ENCODE measurements at regions not wholly inside any gene's neighbourhood (a gene's known extent, or its start where the extent isn't known, plus 50 kb on each side); places are given as distances from the start of the nearest gene placed in this dataset.

- TF ChIP-seq ZFP30 (CRISPR knock-in tag; IDR thresholded peaks at IDR 0.05), result no peak
- no peak for TF ChIP-seq SNAI2 (CRISPR knock-in tag; IDR thresholded peaks at IDR 0.05)
- no peak for TF ChIP-seq RARB (CRISPR knock-in tag; IDR thresholded peaks at IDR 0.05)
- TF ChIP-seq PATZ1 (CRISPR knock-in tag; IDR thresholded peaks at IDR 0.05; ENCODE audit: borderline replicate concordance), result no peak
- TF ChIP-seq, protein P1, sequence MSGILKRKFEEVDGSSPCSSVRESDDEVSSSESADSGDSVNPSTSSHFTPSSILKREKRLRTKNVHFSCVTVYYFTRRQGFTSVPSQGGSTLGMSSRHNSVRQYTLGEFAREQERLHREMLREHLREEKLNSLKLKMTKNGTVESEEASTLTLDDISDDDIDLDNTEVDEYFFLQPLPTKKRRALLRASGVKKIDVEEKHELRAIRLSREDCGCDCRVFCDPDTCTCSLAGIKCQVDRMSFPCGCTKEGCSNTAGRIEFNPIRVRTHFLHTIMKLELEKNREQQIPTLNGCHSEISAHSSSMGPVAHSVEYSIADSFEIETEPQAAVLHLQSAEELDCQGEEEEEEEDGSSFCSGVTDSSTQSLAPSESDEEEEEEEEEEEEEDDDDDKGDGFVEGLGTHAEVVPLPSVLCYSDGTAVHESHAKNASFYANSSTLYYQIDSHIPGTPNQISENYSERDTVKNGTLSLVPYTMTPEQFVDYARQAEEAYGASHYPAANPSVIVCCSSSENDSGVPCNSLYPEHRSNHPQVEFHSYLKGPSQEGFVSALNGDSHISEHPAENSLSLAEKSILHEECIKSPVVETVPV (CRISPR knock-in tag; IDR thresholded peaks at IDR 0.05), result no peak
- TF ChIP-seq PPARA (CRISPR knock-in tag; IDR thresholded peaks at IDR 0.05; ENCODE audit: borderline replicate concordance), result no peak
- TF ChIP-seq ARNTL (CRISPR knock-in tag; IDR thresholded peaks at IDR 0.05; ENCODE audit: borderline replicate concordance, low read depth), result no peak
- TF ChIP-seq ZFP3 (CRISPR knock-in tag; IDR thresholded peaks at IDR 0.05), result no peak
These were observed 172.4 kb downstream of the PSMG1 start for GRCh38 chr21:39010629-39011404.
